Iris pigment epithelial cell (primary cell): ENCODE measurements at regions not wholly inside any gene's neighbourhood (a gene's known extent, or its start where the extent isn't known, plus 50 kb on each side); places are given as distances from the start of the nearest gene placed in this dataset.
"Not testable (repeated sequence)": the region's sequence is repeated elsewhere in the genome, so short reads cannot be mapped to it uniquely, and the experiment has no call there.

ENCODE experiments used
- DNase-seq: peaks from one replicate; pipeline ENCODE4 v3.0.0-alpha.2; 2011; ENCODE audit warnings: low read depth

DNA sequence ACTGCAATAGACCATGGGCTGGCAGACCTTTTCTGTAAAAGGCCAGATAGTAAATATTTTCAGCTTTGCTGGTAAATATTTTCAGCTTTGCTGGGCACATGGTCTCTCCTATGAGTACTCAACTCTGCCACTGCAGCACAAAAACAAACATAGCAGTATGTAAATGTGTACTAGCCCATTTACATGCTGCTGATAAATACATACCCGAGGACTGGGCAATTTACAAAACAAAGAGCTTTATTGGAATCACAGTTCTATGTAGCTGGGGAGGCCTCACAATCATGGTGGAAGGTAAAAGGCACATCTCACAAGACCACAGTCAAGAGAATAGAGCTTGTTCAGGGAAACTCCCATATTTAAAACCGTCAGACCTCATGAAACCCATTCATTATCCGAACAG, 793.0 kb downstream of the EDEM1 start:
- no peak for DNase-seq

DNA sequence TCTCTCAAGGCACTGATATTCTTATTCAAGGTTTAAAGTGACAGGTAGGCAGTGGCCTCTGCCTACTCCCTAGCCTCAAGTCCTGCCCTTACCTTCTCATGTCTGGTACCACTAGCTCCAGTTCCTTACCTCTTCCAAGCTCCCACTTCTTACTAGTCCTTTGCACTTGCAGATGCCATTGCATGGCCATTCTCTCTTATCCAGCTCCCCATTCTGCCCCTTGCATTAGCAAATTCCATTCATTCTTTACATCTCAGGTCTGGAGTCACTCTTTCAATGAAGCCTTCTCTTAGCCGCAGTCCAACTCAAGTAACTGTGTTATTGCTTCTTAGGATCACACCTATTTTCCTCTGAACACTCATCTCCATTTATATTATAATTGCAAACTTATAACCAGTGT, 807.1 kb downstream of the EDEM1 start:
- DNase-seq = no peak

DNA sequence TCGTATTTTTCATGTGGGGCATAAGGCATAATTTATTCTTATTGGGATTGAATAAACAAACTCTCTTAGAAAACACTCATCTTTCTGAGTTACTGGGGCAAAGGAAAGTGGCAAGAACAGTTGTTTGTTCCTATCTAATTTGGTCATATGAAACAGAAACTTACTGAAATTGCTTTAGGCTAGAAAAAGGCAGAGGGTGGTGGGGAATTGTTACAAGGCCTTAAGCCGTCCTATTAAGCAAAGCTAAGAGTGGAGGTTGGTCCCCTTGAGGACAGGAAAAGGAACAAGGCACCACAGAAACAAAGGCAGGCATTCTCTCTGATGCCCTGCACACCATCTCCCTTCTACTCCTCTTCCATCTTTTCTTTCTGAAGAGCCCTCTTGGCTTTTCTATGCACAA, 830.9 kb downstream of the EDEM1 start:
- no peak for DNase-seq

DNA sequence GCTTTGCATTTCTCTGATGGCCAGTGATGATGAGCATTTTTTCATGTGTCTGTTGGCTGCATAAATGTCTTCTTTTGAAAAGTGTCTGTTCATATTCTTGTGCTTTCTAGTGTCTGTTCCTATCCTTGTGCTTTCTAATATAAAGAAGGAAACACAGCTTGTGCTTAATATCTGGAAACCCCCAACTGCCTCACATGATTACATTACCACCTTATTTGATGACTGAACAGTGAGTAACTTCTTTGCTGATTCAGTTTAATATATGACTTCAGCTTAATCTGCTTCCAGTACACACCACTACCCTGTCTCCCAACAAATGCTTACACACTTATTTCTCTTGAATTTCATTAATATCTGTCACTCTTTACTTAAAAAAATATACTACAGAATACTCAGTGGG, 835.1 kb downstream of the EDEM1 start:
- no peak for DNase-seq

DNA sequence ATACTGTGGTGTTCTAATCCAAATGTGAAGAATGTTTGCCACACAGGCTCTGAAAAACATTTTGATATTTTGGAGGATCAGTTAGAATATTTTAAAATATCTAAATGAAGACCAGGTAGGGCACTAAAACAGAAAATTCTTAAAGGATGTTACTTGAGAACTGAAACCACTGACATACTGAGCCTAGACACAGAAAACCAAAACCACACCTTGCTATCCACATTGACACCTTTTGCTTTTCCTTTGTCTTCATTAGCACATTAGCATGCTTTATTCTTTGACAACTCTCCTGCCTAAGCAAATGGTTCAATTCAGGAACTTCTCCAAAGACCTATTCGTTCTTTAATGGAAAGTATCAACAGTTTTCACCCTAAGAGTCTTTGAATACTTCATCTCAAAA, 835.9 kb upstream of the GRM7 start:
- no peak for DNase-seq

DNA sequence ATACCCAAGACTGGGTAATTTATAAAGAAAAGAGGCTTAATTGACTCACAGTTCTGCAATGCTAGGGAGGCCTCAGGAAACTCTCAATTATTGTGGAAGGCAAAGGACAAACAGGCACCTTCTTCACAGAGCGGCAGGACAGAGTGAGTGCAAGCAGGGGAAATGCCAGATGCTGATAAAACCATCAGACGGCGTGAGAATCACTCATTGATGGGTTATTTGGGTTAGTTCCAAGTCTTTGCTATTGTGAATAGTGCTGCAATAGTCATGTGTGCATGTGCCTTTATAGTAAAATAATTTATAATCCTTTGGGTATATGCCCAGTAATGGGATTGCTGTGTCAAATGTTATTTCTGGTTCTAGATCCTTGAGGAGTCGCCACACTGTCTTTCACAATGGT, 830.3 kb upstream of the GRM7 start:
- DNase-seq = not testable (repeated sequence)

DNA sequence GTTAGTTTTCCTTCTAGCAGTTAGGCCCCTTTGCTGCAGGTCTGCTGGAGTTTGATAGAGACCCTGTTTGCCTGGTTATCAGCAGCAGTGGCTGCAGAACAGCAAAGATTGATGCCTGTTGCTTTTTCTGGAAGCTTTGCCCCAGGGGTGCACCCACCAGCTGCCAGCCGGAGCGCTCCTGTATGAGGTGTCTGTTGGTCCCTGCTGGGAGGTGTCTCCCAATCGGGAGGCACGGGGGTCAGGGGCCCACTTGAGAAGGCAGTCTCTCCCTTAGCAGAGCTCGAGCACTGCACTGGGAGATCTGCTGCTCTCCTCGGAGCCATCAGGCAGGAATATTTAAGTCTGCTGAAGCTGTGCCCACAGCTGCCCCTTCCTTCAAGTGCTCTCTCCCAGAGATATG, 825.3 kb upstream of the GRM7 start:
- DNase-seq = no peak

DNA sequence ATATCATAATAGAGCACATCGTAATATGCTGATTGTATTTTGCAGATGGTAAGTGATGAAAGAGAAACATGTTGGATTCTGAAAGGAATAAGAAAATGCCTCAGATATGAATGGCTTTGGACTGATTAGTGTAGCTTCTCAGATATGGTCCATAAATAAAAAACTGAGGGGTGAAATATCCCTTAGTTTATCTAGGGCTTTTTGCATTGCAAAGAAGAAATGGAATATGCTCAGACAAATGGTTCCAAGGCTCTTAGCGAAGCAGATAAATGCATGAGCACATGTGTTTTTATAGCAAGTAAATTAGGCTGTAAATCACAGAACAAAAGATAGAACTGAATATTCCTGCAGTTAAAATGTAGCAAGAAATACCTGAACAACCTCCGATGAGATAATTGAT, 820.9 kb upstream of the GRM7 start:
- DNase-seq = no peak

DNA sequence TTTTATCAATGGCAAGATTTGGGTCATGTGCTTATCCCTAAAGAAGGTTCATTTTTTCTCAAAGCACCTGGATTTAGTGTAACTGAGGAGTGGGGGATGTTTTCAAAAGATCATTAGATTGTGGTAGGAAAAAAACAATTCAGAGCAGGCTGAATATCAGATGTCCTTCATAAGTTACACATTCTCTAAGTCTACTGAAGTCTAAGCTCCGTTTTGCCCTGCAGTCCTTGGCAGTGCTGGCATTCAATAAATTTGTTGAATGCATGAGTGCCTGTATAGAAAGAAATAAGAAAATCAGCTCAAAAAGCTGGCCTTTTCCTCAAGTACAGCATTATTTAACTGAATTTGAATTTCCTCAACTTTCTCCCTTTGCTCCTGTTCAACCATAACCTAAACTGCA, 819.0 kb upstream of the GRM7 start:
- no peak for DNase-seq

DNA sequence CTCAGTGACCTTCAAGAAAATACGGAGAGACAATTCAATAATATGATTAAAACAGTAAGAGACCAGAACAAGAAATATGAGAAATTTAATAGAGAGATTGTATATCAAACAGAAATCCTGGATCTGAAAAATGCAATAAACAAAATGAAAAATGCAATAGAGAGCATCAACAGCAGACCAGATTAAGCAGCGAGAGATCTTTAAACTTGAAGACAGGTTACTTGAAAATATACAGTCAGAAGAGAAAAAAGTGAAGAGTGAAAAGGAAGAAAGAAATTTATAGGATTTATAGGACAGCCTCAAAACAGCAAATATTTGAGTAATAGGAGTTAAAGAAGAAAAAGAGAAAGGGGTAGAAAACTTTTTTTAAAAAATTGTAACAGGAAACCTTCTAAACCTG, 813.9 kb upstream of the GRM7 start:
- DNase-seq = no peak

DNA sequence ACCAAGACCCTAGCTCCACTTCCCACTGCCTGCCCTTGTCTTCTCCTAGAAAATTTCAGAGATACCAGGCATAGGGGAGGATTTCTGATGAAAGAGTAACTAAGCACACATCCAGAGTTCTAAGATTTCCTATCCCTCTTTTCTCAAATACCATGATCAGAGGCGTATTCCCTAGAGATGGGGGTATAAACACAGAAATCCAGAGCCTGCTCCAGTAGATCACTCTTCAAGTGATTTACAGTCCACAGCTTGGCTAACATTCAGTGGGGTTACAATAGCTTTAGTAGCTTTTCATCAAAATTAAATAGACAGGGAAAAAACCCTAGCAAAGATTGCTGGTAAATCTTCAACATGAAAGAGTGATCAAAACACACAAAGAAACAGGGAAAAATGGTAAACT, 800.7 kb upstream of the GRM7 start:
- DNase-seq = no peak

DNA sequence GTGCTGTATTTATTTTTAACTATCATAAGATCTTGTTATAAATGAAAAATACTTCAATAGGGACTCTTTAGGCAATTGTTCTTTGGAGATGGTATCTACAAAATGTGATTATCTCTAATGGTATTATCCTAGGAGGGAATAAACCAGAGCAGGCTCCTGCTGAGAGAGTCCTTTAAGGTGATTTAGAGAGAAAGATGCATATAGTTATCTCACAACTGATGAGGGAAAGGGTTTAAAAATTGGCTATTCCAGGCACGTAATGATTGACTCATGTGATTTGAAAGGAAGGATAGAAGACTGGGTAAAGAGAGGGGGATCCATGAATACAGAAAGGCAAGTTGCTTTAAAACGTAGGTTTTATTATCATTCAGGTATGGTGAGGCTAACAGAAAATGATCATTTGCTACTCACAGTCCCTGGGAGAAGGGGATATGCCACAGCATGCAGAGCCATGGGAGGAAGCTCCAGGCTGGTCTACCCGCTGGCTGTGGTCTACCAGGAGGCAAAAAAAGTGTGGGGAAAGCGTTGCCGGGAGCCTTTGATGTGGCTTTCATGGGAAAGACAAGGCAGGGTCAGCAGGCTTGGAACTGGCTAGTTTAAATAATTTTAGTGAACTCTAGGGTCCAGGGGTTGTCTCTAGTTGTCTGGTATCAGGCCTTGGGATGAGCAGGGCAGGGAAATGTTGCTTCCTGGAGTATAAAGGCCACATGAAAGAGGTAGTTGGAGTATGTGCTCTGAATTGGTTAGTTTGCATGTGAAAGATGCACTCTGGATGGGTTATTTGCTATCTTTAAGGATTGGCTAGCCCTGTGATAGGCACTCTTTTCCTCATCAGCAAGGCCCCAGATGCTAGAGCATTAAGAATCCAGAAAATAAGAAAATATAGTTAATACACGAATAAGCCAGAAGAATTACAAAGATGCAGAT, 798.4 kb upstream of the GRM7 start:
- no peak for DNase-seq

DNA sequence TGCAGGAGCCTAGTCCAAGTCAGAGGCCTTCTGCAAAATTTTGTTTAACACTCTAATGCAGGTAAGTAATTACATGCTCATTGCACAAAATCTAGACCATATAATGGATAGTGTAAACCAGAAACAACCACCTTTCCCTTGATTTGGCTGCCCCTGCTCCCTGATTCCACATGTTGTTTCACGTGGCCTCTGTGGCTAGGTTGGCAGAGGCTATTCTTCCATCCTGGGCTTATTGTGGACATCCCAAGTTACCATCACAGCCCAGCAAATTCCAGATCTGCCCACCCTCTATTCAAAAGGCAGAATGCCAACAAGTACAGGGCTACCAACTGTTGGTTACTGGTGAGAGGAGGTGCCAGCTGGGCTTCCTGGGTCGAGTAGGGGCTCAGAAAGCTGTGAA, 794.5 kb upstream of the GRM7 start:
- DNase-seq = no peak

DNA sequence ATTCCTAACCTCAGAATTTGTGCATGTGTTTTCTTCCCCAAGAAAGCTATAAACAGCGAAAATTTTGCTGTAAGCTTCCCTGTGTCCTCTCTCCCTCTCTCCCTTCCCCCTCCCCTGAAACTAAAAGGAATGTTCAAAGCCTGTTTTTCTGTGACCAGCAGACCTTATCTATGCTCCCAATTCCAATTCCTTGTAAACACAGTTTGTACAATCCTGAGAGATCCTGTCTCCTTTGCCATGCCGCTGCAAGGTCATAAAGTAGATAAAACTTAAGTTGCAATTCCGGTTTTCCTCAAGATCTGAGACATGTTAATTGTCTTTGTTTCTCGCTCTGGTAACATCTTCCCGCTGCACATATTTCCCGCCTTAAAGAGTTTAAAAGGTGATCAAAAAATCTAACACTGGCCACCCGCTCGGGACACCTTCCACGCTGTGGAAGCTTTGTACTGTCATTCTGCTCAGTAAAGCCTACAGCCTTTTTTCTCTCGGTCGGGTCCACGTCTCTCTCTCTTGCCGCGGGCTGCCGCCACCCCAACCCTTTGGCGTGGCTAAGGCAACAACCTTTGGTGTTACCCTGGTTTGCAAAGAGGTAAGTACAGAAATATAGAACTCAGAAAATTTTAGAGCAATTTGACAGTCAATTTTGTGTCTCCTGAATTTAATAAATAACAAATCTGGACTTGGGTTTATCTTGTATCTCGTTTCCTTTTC, 793.9 kb upstream of the GRM7 start:
- not testable (repeated sequence) for DNase-seq

DNA sequence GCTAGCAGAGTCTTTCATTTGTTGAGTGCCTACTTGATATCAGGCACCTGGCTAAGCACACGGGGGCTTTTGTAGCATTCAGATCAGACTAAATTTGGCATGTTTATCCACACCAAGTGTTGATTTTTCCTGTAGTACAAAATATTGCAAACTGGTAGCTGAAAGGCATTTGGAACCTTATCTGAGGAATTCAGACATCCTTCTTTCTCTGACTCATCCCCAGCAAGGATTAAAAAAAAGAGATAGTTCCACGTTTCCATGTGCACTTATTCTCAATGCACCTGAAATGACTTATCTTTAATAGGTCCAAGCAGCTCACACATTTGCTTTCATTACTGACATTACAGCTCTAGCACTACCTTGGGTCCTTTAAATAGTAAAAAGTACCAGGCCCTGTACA, 786.0 kb upstream of the GRM7 start:
- no peak for DNase-seq

DNA sequence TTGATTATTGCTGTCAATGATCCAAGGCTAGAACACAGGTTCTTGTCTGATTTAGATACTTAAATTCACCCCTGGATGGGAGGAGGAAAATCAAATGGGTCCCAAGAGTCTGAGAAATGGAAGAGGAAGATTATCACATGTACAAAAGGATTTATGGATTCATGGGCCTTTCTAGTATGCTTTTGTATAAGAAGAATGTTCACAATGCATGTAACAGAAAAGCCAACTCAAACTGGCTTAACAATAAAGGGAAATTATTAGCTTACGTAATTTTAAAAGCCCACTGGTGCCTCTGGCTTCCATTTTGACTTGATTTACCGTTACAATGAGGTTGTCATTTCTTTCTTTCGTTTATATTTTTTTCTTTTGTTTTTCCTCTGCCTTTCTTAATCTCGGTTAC, 782.5 kb upstream of the GRM7 start:
- no peak for DNase-seq

DNA sequence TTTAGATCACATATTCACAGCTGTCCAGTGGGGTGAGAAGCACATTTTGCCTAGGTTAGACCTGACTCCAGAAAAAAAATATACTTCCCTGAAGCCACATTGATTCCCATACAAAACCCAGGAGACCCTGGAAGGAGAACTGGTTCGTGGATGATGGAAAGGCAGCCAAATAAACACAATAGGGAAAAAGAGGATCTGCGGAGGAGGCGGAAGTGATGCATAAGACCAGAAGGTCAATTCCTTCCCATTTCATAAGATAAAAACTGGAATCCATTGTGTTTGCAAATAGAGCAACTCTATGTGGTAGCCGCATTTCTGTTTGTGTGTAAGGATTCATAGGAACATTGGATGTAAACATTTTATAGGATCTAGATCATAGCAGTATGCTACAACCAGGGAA, 781.9 kb upstream of the GRM7 start:
- no peak for DNase-seq

DNA sequence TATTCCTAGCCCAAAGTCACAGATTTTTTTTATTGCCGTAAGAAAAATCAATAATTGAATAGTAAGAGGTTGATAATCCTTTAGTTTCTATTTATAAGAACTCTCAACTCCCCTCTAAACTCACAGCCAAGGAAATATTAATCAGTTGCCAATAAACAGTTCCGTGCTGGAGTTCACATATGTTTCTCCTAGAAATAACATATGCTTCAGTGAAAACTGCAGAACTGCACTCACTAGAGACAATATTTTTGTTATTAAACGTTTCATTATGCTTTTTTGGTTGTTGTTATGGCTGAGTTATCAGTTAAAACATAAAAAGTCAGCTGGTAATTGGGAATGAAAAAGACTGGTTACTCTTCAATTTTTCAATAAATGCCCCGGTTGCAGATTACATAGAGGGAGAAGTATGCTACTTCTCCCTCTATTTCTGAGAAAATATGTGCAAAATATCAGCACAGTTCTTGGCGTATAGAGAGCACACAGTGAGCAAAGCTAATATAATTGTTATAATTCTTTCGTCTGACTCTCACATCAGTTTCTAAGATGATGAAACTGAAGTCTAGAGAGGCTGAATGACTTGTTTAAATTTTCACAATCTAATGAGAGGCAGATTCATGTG, 781.2 kb upstream of the GRM7 start:
- DNase-seq = no peak

DNA sequence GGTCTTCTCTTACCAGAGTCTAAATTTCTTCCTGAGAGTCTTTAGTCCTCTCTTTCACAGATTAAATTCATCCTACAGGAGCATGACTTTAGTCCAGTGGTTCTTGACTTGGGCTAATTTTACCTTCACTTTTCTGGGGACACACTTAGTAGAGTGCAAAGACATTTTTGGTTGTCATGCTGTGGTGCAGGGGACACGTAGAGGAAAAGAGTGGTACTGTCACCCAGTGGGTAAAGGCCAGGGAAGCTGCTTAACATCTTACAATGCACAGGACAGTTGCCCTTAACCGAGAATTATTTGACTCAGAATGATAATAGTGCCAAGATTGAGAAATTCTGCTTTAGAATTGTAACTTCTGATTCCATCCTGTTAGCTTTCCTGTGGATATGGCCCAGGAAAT, 772.5 kb upstream of the GRM7 start:
- no peak for DNase-seq

DNA sequence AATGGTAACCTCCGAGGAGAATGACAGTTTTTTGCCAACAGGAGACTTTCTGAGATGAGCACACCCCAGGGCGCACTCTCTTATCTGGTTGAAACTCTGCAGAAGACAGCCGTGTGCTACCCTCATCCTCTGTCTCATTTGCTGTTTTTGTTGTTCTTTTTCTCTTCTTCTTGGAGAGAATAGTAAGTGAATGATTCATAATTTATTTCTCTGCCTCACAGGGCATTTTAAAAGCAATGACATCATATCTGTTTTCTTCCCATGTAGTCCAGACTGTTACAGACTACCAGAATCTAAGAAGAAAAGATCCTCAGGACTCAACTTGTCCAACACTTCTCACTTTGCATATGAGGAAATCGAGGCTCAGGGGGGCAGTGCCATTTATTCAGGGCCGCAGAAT, 771.1 kb upstream of the GRM7 start:
- no peak for DNase-seq

DNA sequence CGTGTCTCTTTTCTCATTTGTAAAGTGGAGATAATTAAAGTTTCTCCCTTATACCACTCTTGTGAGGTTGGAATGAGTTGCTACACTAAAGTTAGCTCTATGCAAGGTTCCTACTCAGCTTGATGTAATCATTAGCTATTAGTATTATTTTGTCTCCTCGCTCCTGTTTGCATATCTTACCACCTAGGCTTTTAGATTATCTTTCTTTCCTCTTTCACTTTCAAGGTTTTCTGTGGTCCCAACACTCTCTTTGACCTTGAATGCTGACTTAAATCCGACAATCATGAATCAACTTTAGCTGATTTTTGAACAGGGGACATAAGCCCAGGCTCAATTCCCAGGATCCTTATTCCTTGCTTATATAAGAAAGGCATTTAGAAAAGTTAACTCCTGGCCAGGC, 769.7 kb upstream of the GRM7 start:
- no peak for DNase-seq

DNA sequence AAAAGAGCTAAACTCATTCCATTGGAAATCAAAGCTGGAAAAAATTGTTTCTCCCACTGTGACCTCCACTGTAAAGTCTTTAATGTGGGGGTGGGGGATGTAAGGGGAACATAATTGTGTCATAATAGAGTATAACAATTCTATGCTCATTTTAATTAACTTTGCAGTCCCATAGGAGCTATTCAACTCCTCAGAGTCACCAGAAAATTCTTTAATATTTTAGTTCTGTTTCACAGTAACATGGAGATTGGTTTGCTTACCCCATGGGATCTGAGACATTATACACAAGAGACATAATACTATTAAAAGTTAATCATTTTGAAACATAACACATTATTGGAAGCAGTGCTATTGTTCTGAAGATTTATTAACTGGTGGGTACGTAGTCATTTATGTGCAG, 765.9 kb upstream of the GRM7 start:
- no peak for DNase-seq

DNA sequence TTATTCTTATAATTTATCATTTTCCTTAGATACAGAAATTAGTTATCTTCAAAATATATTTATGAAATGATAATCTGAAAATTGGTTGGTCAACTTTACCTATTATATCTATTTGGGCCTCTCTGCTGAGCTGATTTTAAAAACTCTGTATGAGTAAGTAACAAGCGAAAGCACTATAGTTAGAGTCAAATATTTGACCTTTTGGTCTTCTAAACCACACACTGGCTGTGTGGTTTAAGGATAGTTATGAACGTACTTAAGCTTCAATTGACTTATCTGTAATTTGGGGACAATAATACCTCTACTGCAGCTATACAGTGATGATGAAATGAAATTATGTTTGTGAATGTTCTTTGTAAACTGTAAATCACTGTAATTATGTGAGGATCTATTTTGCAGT, 763.9 kb upstream of the GRM7 start:
- DNase-seq = no peak
